Keratinocyte (primary cell): ENCODE measurements at regions not wholly inside any gene's neighbourhood (a gene's known extent, or its start where the extent isn't known, plus 50 kb on each side); places are given as distances from the start of the nearest gene placed in this dataset.

Source experiments
- DNase-seq: peaks from one replicate; pipeline ENCODE4 v3.0.0-alpha.2; 2011; ENCODE audit warnings: low read depth, missing footprints, low spot score
- FAIRE-seq: peaks from 2 replicates; lab custom pipeline; 2011; peaks lifted over from hg19 to GRCh38; lab: Jason Lieb, UNC
- H2AFZ ChIP-seq: 2 replicates; pipeline ENCODE4 v1.6.0; 2012; ENCODE audit warnings: low read length, control low read depth, inconsistent platforms; ENCODE audit not compliant: control insufficient read depth
- H3K27ac ChIP-seq: 2 replicates; pipeline ENCODE4 v1.5.1; 2011; ENCODE audit warnings: low read length; ENCODE audit not compliant: control insufficient read depth, insufficient read depth
- H3K27me3 ChIP-seq: 3 replicates; pipeline ENCODE4 v1.6.0; 2011; ENCODE audit warnings: low read length; ENCODE audit not compliant: control insufficient read depth, insufficient read depth; ENCODE audit errors: extremely low read depth
- H3K36me3 ChIP-seq, 2 experiments: 2 replicates in 1 of 2; 3 replicates in 1 of 2; pipeline ENCODE4 v1.5.1; 2011; ENCODE audit warnings: low read length in 2 of 2, mild to moderate bottlenecking in 1 of 2; ENCODE audit not compliant: control insufficient read depth in 2 of 2, insufficient read depth in 2 of 2; ENCODE audit errors: extremely low read depth in 1 of 2
- H3K4me1 ChIP-seq: 3 replicates; pipeline ENCODE4 v1.5.1; 2011; ENCODE audit warnings: low read length; ENCODE audit not compliant: control insufficient read depth, insufficient read depth; ENCODE audit errors: extremely low read depth
- H3K4me2 ChIP-seq: 3 replicates; pipeline ENCODE4 v1.6.0; 2011; ENCODE audit warnings: low read depth, low read length; ENCODE audit not compliant: control insufficient read depth, insufficient read depth; ENCODE audit errors: extremely low read depth
- H3K4me3 ChIP-seq, 3 experiments: fragments of 200-600 bp in 1 of 3; sonication (generic) in 1 of 3; 2 replicates in 2 of 3; 3 replicates in 1 of 3; pipeline ENCODE4 v1.5.1; 2011 to 2016; ENCODE audit warnings: low read length in 3 of 3, mild to moderate bottlenecking in 3 of 3, control low read depth in 2 of 3, inconsistent platforms in 1 of 3, low read depth in 1 of 3, mixed read lengths in 1 of 3, mixed run types in 1 of 3, moderate library complexity in 1 of 3; ENCODE audit not compliant: control insufficient read depth in 2 of 3, insufficient read depth in 2 of 3; ENCODE audit errors: extremely low read depth in 1 of 3
- H3K79me2 ChIP-seq: 2 replicates; pipeline ENCODE4 v1.6.0; 2012; ENCODE audit warnings: low read length; ENCODE audit not compliant: control insufficient read depth, insufficient read depth
- H3K9ac ChIP-seq: 3 replicates; pipeline ENCODE4 v1.6.0; 2011; ENCODE audit warnings: low read length; ENCODE audit not compliant: control insufficient read depth, insufficient read depth; ENCODE audit errors: extremely low read depth
- H3K9me1 ChIP-seq: 3 replicates; pipeline ENCODE4 v1.6.0; 2011; ENCODE audit warnings: low read length; ENCODE audit not compliant: control insufficient read depth, insufficient read depth; ENCODE audit errors: extremely low read depth
- H3K9me3 ChIP-seq: 2 replicates; pipeline ENCODE4 v1.5.1; 2012; ENCODE audit warnings: low read depth, low read length; ENCODE audit not compliant: control insufficient read depth
- H4K20me1 ChIP-seq: 3 replicates; pipeline ENCODE4 v1.6.0; 2011; ENCODE audit warnings: low read length; ENCODE audit not compliant: control insufficient read depth, insufficient read depth; ENCODE audit errors: extremely low read depth
- EZH2 ChIP-seq: IDR thresholded peaks from one replicate; pipeline ENCODE4 v1.6.1; 2012; ENCODE audit warnings: inconsistent platforms, mild to moderate bottlenecking, low read length, moderate library complexity
- dilution Hi-C: fragments of 300-500 bp; cut with MboI; formaldehyde crosslinking; loops from one replicate; pipeline ENCODE4 v1.7.0; 2020; ENCODE audit warnings: low sequenced_read_pairs; ENCODE audit not compliant: extremely low pct_ligation_motif_present
- TF ChIP-seq, protein P1 (sequence below), 3 experiments: IDR thresholded peaks in 1 of 3; conservative IDR thresholded peaks in 1 of 3; optimal IDR thresholded peaks in 1 of 3; 2 replicates in 2 of 3; 3 replicates in 1 of 3; pipeline versions ENCODE3 to v1.5.1; 2011; ENCODE audit warnings: low read length in 3 of 3, mild to moderate bottlenecking in 3 of 3, moderate library complexity in 2 of 3, control low read depth in 1 of 3, inconsistent platforms in 1 of 3; ENCODE audit not compliant: insufficient read depth in 2 of 3; ENCODE audit errors: extremely low read depth in 1 of 3

GRCh38 chr4:177175473-177175872 lies 134.2 kb upstream of the NEIL3 start:
- Histone ChIP-seq H4K20me1 (no peaks in the 10 kb centered on the region), H3K9ac (no peak overlapping the region), H3K9me1 (no peaks in the 10 kb centered on the region), H3K4me2 (no peak overlapping the region), H3K79me2 (no peaks in the 10 kb centered on the region), H3K4me1 (no peaks in the 10 kb centered on the region), H3K9me3 (no peaks in the 10 kb centered on the region), H3K27ac (no peak overlapping the region), H3K27me3 (no peaks in the 10 kb centered on the region), H2AFZ (no peak overlapping the region), H3K36me3 (no peaks in the 10 kb centered on the region), H3K4me3 (no peak overlapping the region)
- DNase-seq (no peak), FAIRE-seq (no peak)
- no peak for TF ChIP-seq EZH2
- TF ChIP-seq, protein P1, sequence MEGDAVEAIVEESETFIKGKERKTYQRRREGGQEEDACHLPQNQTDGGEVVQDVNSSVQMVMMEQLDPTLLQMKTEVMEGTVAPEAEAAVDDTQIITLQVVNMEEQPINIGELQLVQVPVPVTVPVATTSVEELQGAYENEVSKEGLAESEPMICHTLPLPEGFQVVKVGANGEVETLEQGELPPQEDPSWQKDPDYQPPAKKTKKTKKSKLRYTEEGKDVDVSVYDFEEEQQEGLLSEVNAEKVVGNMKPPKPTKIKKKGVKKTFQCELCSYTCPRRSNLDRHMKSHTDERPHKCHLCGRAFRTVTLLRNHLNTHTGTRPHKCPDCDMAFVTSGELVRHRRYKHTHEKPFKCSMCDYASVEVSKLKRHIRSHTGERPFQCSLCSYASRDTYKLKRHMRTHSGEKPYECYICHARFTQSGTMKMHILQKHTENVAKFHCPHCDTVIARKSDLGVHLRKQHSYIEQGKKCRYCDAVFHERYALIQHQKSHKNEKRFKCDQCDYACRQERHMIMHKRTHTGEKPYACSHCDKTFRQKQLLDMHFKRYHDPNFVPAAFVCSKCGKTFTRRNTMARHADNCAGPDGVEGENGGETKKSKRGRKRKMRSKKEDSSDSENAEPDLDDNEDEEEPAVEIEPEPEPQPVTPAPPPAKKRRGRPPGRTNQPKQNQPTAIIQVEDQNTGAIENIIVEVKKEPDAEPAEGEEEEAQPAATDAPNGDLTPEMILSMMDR (optimal IDR thresholded peaks at IDR 0.05 in 1 of 3, IDR thresholded peaks at IDR 0.05 in 1 of 3, conservative IDR thresholded peaks at IDR 0.05 in 1 of 3; ENCODE audit: extremely low read depth in 1 of 3, insufficient read depth in 2 of 3, low read length in 3 of 3), result no peak
- dilution Hi-C loops, result no loop called here

GRCh38 chr4:177177541-177178081 lies 132.1 kb upstream of the NEIL3 start:
- H3K9ac ChIP-seq, result no peak overlapping the region
- no peak overlapping the region for H3K27ac ChIP-seq
- DNase-seq (no peak), FAIRE-seq (no peak)
- H3K27me3 ChIP-seq, result no peaks in the 10 kb centered on the region
- H3K9me1 ChIP-seq, result no peaks in the 10 kb centered on the region
- H3K4me3 ChIP-seq, result no peak overlapping the region
- H3K79me2 ChIP-seq, result no peaks in the 10 kb centered on the region
- no peaks in the 10 kb centered on the region for H3K36me3 ChIP-seq
- H3K9me3 ChIP-seq, result no peaks in the 10 kb centered on the region
- dilution Hi-C loops, result no loop called here
- no peak overlapping the region for H2AFZ ChIP-seq
- H4K20me1 ChIP-seq, result no peaks in the 10 kb centered on the region
- H3K4me1 ChIP-seq, result no peaks in the 10 kb centered on the region
- no peak for TF ChIP-seq EZH2
- TF ChIP-seq, protein P1 (optimal IDR thresholded peaks at IDR 0.05 in 1 of 3, IDR thresholded peaks at IDR 0.05 in 1 of 3, conservative IDR thresholded peaks at IDR 0.05 in 1 of 3; ENCODE audit: extremely low read depth in 1 of 3, insufficient read depth in 2 of 3, low read length in 3 of 3), result no peak
- H3K4me2 ChIP-seq, result no peak overlapping the region
